Mammary epithelial cell (primary cell): ENCODE measurements at regions not wholly inside any gene's neighbourhood (a gene's known extent, or its start where the extent isn't known, plus 50 kb on each side); places are given as distances from the start of the nearest gene placed in this dataset.

Experiments
- CTCF ChIP-seq, 2 donors: IDR thresholded peaks in 1 of 2; conservative IDR thresholded peaks in 1 of 2; 2 replicates each; pipeline ENCODE4 v1.5.1; 2011 to 2012; ENCODE audit warnings: inconsistent platforms in 2 of 2, low read length in 2 of 2, mild to moderate bottlenecking in 2 of 2, control low read depth in 1 of 2, low read depth in 1 of 2; ENCODE audit not compliant: insufficient read depth in 1 of 2; ENCODE audit errors: extremely low read depth in 1 of 2
- EZH2 ChIP-seq: IDR thresholded peaks from 2 replicates; pipeline ENCODE4 v1.6.1; 2012; ENCODE audit warnings: low read length, inconsistent platforms, borderline replicate concordance

- TF ChIP-seq CTCF (conservative IDR thresholded peaks at IDR 0.05 in 1 of 2, IDR thresholded peaks at IDR 0.05 in 1 of 2; ENCODE audit: extremely low read depth in 1 of 2, insufficient read depth in 1 of 2, low read depth in 1 of 2, low read length in 2 of 2) (no peak), EZH2 (no peak)
These were observed 101.5 kb upstream of the TSHZ3 start for GRCh38 chr19:31450696-31451095.
